Ovary (tissue), 7 donors: ENCODE measurements at regions not wholly inside any gene's neighbourhood (a gene's known extent, or its start where the extent isn't known, plus 50 kb on each side); places are given as distances from the start of the nearest gene placed in this dataset.

ENCODE experiments used
- DNase-seq, 5 donors: peaks; one replicate each; pipeline ENCODE4 v3.0.0-alpha.2; 2019 to 2020
- H3K27ac ChIP-seq, 2 donors: fragments of 200-600 bp; one replicate each; pipeline versions ENCODE4 v1.5.1 to v1.8.0; 2019 to 2022
- H3K27me3 ChIP-seq: fragments of 200-600 bp; one replicate; pipeline ENCODE4 v1.8.0; 2022
- H3K36me3 ChIP-seq: fragments of 200-600 bp; sonication (generic); one replicate; pipeline ENCODE4 v1.5.1; 2019
- H3K4me1 ChIP-seq: one replicate; pipeline ENCODE4 v1.8.1; 2013; ENCODE audit warnings: mild to moderate bottlenecking, moderate library complexity; ENCODE audit not compliant: insufficient read depth
- H3K4me3 ChIP-seq: fragments of 200-600 bp; sonication (generic); one replicate; pipeline ENCODE4 v1.5.1; 2017
- H3K9me3 ChIP-seq, 2 donors: fragments of 200-600 bp in 1 of 2; sonication (generic) in 1 of 2; one replicate each; pipeline versions ENCODE4 v1.5.1 to v1.8.1; 2013 to 2019; ENCODE audit warnings: mild to moderate bottlenecking in 1 of 2, moderate library complexity in 1 of 2
- CTCF ChIP-seq, 3 donors: fragments of 450-650 bp in 2 of 3; fragments of 200-600 bp in 1 of 3; IDR thresholded peaks; one replicate each; pipeline versions ENCODE4 v1.5.1 to v1.8.0; 2016 to 2022; ENCODE audit warnings: antibody characterized with exemption in 3 of 3, mild to moderate bottlenecking in 1 of 3
- EP300 ChIP-seq: sonication (generic); formaldehyde crosslinking; IDR thresholded peaks from one replicate; pipeline ENCODE4 v1.6.1; 2017; ENCODE audit warnings: antibody characterized with exemption
- POLR2A ChIP-seq: fragments of 450-650 bp; IDR thresholded peaks from one replicate; pipeline ENCODE4 v1.6.1; 2017; ENCODE audit warnings: antibody characterized with exemption, mild to moderate bottlenecking, moderate library complexity
- WGBS, 3 donors: extraction: QIAGEN DNeasy Blood & Tissue Kit in 1 of 3; methylation state at CpG; one replicate each; pipeline versions ENCODE4 v1.1.5 to v1.1.7; 2013 to 2017; 5-methylcytosine and 5-hydroxymethylcytosine counted together
- intact Hi-C, 4 donors: fragments of 100-400 bp; cut with DNase I; formaldehyde crosslinking; loops; one replicate each; pipeline versions ENCODE4 v1.11.0 to v1.15.1; 2022 to 2023
- donor health status: DM: no; HTN: no; CAD: no; lungs with moderate emphysema.
- donor health status: DM: no; HTN: no; CAD: no.
- donor health status: Bipolar disorder and iron deficiency.
- donor health status: DM: no; HTN: no; CAD: no.
- donor health status: DM: yes; HTN: yes; CAD: no.

- Histone ChIP-seq H3K9me3 (no peaks in the 10 kb centered on the region), H3K27ac (no peak overlapping the region), H3K4me3 (no peak overlapping the region), H3K36me3 (no peaks in the 10 kb centered on the region), H3K4me1 (no peaks in the 10 kb centered on the region), H3K27me3 (no peaks in the 10 kb centered on the region)
- intact Hi-C loops, result no loop called here
- 42 to 55% (median 53%) methylated on average over 3 of the region's 3 CpGs for WGBS, 3 donors
- DNase-seq, result no peak
- TF ChIP-seq POLR2A, result no peak
- TF ChIP-seq CTCF (IDR thresholded peaks at IDR 0.05), result no peak
- TF ChIP-seq EP300, result no peak
These were observed 857.0 kb upstream of the SPRY2 start for GRCh38 chr13:81197966-81198365.

DNA sequence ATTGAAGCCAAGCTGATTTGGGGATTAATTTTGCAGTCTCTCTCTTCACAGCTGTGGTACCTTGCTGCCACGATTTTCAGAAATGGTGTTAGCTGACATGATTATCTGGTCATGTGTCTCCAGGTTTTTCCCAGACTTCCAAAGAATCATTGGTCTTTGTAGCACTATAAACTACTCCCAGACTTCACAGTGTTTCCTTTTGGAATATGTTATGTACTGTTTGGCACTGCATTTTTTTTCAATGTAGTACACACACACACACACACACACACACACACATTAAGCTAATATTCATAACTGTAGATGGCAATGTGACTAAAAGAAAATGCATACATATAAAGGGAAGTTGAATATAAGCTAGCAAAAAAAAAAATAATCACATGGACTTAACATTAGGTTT lies 856.6 kb upstream of the SPRY2 start:
- no peaks in the 10 kb centered on the region for H3K9me3 ChIP-seq
- H3K4me1 ChIP-seq, result no peaks in the 10 kb centered on the region
- H3K27me3 ChIP-seq, result no peaks in the 10 kb centered on the region
- no peak for DNase-seq
- 21 to 36% (median 31%) methylated on average over 1 of the region's 1 CpG for WGBS, 3 donors
- no peaks in the 10 kb centered on the region for H3K36me3 ChIP-seq
- TF ChIP-seq POLR2A (no peak), CTCF (IDR thresholded peaks at IDR 0.05) (no peak), EP300 (no peak)
- no peak overlapping the region for H3K27ac ChIP-seq
- intact Hi-C loops, result no loop called here
- no peak overlapping the region for H3K4me3 ChIP-seq

- H3K9me3 ChIP-seq, result no peaks in the 10 kb centered on the region
- no peaks in the 10 kb centered on the region for H3K27me3 ChIP-seq
- intact Hi-C loops, result no loop called here
- no peak overlapping the region for H3K4me3 ChIP-seq
- no peak overlapping the region for H3K27ac ChIP-seq
- DNase-seq, result no peak
- no peak for TF ChIP-seq EP300
- no peak for TF ChIP-seq CTCF (IDR thresholded peaks at IDR 0.05)
- no peak for TF ChIP-seq POLR2A
- H3K36me3 ChIP-seq, result no peaks in the 10 kb centered on the region
- H3K4me1 ChIP-seq, result no peaks in the 10 kb centered on the region
These were observed 853.4 kb upstream of the SPRY2 start for GRCh38 chr13:81194362-81194761.

DNA sequence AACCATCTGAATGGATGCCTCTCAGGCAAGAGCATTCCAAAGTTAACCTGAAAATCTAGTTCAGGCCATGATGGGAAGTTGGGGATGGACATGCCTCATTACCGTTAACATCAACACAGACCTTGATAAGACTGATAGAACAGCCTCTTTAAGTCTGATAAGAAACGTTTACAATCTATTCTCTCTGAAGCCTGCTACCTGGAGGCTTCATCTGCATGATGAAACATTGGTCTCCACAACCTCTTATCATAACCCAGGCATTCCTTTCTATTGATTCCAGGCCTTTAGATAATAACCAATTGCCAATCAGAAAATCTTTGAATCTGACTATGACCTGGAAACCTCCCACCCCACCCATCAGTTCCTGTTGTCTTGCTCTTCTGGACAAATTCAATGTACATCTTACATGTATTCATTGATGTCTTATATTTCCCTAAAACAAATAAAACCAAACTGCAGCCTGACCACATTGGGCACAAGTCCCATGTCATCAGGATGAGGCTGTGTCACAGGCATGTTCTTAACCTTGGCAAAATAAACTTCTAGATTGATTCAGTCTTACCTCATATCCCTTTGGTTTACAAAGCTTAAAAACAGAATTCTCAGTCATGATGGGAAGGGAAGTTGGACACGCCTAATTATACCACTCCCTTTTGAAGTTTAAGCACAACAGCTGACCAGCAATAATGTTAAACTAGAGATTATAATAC lies 843.8 kb upstream of the SPRY2 start:
- WGBS, 3 donors, result 58 to 70% (median 66%) methylated on average over 3 of the region's 3 CpGs
- H3K27ac ChIP-seq, result no peak overlapping the region
- no peaks in the 10 kb centered on the region for H3K36me3 ChIP-seq
- no peaks in the 10 kb centered on the region for H3K27me3 ChIP-seq
- DNase-seq, result no peak
- intact Hi-C loops, result no loop called here
- no peaks in the 10 kb centered on the region for H3K9me3 ChIP-seq
- no peaks in the 10 kb centered on the region for H3K4me1 ChIP-seq
- H3K4me3 ChIP-seq, result no peak overlapping the region
- no peak for TF ChIP-seq POLR2A
- no peak for TF ChIP-seq CTCF (IDR thresholded peaks at IDR 0.05)
- TF ChIP-seq EP300, result no peak
